PFSK-1 (cell line): ENCODE measurements at regions not wholly inside any gene's neighbourhood (a gene's known extent, or its start where the extent isn't known, plus 50 kb on each side); places are given as distances from the start of the nearest gene placed in this dataset.

ENCODE experiments used
- FOXP2 ChIP-seq: optimal IDR thresholded peaks from 2 replicates; pipeline ENCODE3; 2011; ENCODE audit warnings: borderline replicate concordance, control low read depth, inconsistent platforms; ENCODE audit not compliant: insufficient read depth; ENCODE audit errors: extremely low read length, extremely low read depth
- POLR2AphosphoS5 ChIP-seq: IDR thresholded peaks from 2 replicates; pipeline ENCODE4 v1.6.1; 2012; ENCODE audit warnings: low read depth, mild to moderate bottlenecking, control low read depth, low read length, moderate library complexity
- SIN3A ChIP-seq: IDR thresholded peaks from 2 replicates; pipeline ENCODE4 v1.6.1; 2012; ENCODE audit warnings: mild to moderate bottlenecking, low read length, moderate library complexity, borderline replicate concordance; ENCODE audit not compliant: insufficient read depth
- TAF1 ChIP-seq: IDR thresholded peaks from 2 replicates; pipeline ENCODE4 v1.6.1; 2012; ENCODE audit warnings: low read length, control low read depth, borderline replicate concordance; ENCODE audit not compliant: insufficient read depth
- TF ChIP-seq, protein P1 (sequence below), 2 experiments: IDR thresholded peaks; 2 replicates each; pipeline versions ENCODE4 v1.6.1 to v1.8.0; 2011 to 2012; ENCODE audit warnings: low read depth in 2 of 2, low read length in 2 of 2, control low read depth in 1 of 2, inconsistent platforms in 1 of 2, mild to moderate bottlenecking in 1 of 2, moderate library complexity in 1 of 2; ENCODE audit not compliant: insufficient read depth in 1 of 2

DNA sequence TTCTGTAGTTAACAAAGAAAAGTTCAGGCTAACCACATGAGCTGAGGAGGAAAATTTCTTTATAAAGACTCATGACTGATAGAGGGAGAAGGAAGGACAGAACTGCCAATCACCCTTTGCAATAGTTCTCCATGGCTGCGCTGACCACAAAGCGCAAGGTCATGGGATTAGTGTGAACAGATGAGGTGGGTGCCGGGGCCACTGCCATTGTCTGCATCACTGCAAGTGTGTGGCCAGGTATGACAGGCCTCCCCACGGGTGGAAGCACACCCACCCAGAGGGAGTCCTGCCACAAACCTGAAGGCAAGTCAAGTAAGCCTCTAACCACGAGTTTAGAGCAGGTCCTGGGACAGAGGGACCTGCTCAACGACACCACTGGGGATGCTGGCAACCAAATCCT, 128.1 kb downstream of the TUBA3C start:
- no peak for TF ChIP-seq POLR2AphosphoS5

DNA sequence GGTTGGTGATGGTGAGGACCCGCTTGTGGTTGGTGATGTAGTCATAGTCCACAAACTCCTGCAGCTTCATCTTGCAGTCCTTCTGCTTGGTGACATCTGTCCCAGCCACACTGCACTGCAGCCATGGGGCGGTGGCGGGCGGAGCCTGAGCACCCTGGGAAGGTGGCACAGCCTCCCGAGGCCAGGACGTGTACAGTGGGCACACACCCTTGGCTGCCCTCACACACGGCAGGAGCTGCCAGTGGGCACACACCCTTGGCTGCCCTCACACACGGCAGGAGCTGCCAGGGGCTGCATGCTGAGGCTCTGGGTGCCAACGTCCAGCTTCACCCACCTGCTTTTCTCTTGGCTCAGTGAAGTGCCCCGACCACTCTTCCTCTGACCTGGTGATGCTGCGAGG, 128.7 kb downstream of the TUBA3C start:
- TF ChIP-seq, protein P1, sequence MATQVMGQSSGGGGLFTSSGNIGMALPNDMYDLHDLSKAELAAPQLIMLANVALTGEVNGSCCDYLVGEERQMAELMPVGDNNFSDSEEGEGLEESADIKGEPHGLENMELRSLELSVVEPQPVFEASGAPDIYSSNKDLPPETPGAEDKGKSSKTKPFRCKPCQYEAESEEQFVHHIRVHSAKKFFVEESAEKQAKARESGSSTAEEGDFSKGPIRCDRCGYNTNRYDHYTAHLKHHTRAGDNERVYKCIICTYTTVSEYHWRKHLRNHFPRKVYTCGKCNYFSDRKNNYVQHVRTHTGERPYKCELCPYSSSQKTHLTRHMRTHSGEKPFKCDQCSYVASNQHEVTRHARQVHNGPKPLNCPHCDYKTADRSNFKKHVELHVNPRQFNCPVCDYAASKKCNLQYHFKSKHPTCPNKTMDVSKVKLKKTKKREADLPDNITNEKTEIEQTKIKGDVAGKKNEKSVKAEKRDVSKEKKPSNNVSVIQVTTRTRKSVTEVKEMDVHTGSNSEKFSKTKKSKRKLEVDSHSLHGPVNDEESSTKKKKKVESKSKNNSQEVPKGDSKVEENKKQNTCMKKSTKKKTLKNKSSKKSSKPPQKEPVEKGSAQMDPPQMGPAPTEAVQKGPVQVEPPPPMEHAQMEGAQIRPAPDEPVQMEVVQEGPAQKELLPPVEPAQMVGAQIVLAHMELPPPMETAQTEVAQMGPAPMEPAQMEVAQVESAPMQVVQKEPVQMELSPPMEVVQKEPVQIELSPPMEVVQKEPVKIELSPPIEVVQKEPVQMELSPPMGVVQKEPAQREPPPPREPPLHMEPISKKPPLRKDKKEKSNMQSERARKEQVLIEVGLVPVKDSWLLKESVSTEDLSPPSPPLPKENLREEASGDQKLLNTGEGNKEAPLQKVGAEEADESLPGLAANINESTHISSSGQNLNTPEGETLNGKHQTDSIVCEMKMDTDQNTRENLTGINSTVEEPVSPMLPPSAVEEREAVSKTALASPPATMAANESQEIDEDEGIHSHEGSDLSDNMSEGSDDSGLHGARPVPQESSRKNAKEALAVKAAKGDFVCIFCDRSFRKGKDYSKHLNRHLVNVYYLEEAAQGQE (IDR thresholded peaks at IDR 0.05; ENCODE audit: insufficient read depth in 1 of 2, low read depth in 2 of 2, low read length in 2 of 2): no peak
- TF ChIP-seq FOXP2 (no peak), TAF1 (no peak), POLR2AphosphoS5 (no peak), SIN3A (no peak)

DNA sequence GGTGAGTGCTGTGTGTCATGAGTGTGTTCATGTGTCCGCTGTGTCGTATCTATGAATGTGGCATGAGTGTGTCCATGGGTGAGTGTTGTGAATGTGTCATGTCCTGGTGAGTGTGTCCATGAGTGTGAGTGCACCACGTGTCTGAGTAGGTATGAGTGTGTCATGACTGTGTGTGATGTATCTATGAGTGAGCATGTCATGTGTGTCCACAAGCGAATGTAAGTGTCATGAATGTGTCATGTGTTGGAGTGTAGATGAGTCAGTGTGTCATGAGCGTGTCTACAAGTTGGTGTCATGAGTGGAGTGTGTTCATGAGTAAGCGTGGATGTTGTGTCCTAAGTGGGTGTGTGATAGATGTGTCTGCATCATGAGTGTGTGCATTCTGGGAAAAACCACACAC, 129.4 kb downstream of the TUBA3C start:
- no peak for TF ChIP-seq TAF1
- no peak for TF ChIP-seq FOXP2
- TF ChIP-seq, protein P1 (IDR thresholded peaks at IDR 0.05; ENCODE audit: insufficient read depth in 1 of 2, low read depth in 2 of 2, low read length in 2 of 2): no peak
- TF ChIP-seq SIN3A: no peak
- TF ChIP-seq POLR2AphosphoS5: no peak

DNA sequence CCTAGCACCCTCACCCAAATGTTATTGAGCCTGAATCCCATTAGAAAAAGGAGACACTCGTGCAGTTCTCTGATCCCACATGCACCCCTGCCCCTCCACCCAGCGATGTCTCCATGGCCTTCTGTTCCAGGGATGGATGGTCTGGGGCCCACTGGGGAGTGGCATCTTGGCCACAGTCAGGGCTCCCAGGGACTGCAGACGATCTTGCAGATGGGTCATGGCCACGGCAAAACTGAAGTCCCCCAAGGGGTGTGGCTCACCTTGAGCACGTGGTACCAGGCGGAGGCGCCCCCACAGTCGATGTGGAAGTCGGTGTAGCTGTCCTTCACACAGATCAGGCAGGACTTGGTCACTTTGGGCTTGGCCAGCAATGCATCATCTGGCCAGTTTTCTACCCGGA, 130.7 kb downstream of the TUBA3C start:
- TF ChIP-seq SIN3A (no peak), FOXP2 (no peak), TAF1 (no peak), POLR2AphosphoS5 (no peak)
- TF ChIP-seq, protein P1 (IDR thresholded peaks at IDR 0.05; ENCODE audit: insufficient read depth in 1 of 2, low read depth in 2 of 2, low read length in 2 of 2): no peak

DNA sequence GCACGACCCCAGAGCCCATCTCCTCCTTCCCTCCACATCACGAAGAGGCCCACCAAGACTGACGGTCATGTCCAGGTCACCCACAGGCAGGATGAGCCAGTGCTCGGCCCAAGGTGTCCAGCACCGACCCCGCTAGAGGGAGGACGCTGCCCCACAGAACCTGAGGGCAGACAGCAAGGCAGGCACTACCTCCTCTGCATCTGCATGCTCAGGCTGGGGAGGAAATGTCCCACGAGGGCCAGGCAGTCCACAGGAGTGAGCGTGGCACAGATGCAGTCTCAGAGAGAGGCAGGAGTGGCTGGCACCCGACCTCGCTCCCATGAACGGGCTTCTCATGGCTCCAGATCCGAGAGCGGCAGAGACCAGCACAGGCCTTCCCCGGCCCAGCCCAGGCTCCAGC, 133.2 kb downstream of the TUBA3C start:
- TF ChIP-seq FOXP2: no peak
- TF ChIP-seq SIN3A: no peak
- TF ChIP-seq, protein P1 (IDR thresholded peaks at IDR 0.05; ENCODE audit: insufficient read depth in 1 of 2, low read depth in 2 of 2, low read length in 2 of 2): no peak
- TF ChIP-seq POLR2AphosphoS5: no peak
- no peak for TF ChIP-seq TAF1
